Lower leg skin (tissue), 3 donors: ENCODE measurements at regions not wholly inside any gene's neighbourhood (a gene's known extent, or its start where the extent isn't known, plus 50 kb on each side); places are given as distances from the start of the nearest gene placed in this dataset.

Experiments used
- POLR2A ChIP-seq, 2 donors: fragments of 450-650 bp; IDR thresholded peaks; one replicate each; pipeline ENCODE4 v1.6.1; 2016 to 2017; ENCODE audit warnings: antibody characterized with exemption in 2 of 2, mild to moderate bottlenecking in 1 of 2, moderate library complexity in 1 of 2
- TF ChIP-seq, protein P1 (sequence below), 3 donors: fragments of 450-650 bp; IDR thresholded peaks; one replicate each; pipeline ENCODE4 v1.5.1; 2016; ENCODE audit warnings: antibody characterized with exemption in 3 of 3, mild to moderate bottlenecking in 3 of 3, moderate library complexity in 2 of 3

GRCh38 chr2:118459426-118459825 lies 371.2 kb downstream of the INSIG2 start:
- TF ChIP-seq, protein P1, sequence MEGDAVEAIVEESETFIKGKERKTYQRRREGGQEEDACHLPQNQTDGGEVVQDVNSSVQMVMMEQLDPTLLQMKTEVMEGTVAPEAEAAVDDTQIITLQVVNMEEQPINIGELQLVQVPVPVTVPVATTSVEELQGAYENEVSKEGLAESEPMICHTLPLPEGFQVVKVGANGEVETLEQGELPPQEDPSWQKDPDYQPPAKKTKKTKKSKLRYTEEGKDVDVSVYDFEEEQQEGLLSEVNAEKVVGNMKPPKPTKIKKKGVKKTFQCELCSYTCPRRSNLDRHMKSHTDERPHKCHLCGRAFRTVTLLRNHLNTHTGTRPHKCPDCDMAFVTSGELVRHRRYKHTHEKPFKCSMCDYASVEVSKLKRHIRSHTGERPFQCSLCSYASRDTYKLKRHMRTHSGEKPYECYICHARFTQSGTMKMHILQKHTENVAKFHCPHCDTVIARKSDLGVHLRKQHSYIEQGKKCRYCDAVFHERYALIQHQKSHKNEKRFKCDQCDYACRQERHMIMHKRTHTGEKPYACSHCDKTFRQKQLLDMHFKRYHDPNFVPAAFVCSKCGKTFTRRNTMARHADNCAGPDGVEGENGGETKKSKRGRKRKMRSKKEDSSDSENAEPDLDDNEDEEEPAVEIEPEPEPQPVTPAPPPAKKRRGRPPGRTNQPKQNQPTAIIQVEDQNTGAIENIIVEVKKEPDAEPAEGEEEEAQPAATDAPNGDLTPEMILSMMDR (IDR thresholded peaks at IDR 0.05) = no peak
- TF ChIP-seq POLR2A (IDR thresholded peaks at IDR 0.05) = no peak
